ENCODE measurements at regions not wholly inside any gene's neighbourhood (a gene's known extent, or its start where the extent isn't known, plus 50 kb on each side); places are given as distances from the start of the nearest gene placed in this dataset.

DNA sequence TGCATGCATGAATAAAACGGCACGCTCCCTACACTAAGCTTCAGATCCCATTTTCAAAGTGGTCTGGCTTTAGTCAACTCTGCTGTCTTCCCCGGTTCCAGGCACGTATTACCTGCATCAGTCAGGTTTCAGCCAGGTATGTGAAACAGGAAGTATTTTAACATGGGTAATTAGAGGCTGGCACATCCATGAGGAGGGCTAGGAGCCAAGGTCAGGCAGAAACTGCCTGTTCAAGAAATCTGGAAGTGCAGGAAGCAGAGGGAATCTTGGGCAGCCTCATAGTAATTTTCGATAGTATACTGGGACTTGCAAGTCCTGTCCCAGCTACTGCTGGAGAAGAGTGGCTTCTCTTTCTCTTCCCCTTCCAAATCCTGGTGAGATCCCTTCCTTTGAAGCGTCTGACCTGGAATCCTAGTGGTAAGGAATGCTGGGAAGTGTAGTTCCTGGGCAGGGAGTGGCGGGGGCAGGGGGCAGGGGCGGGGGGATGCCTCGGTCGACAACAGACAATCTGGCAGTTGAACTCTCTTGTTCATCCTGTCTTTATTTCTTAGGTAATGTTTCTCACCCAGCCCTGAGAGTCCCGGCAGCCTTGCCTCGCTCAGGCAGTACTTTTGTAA is 403.1 kb downstream of the TLE4 start:
- intact Hi-C loops (cut with micrococcal nuclease): no loop called here
- ChIA-PET CTCF (ENCODE audit: low intra/inter-chr PET ratio) (no interaction called here), POLR2A (no interaction called here)
- in situ Hi-C loops (cut with MboI): no loop called here
- H3K9me1 ChIP-seq (ENCODE audit: control insufficient read depth, insufficient read depth, low read length): no peaks in the 10 kb centered on the region
- H3K27me3 ChIP-seq (ENCODE audit: control insufficient read depth in 2 of 2, insufficient read depth in 2 of 2, low read length in 2 of 2): no peaks in the 10 kb centered on the region
- H2AFZ ChIP-seq (ENCODE audit: low read depth, low read length): no peak overlapping the region
- WGBS (ENCODE audit: insufficient coverage, low coverage, missing lambda C conversion rate): 4% methylated on average over 6 of the region's 12 CpGs
- TF ChIP-seq TRIM25 (IDR thresholded peaks at IDR 0.05; ENCODE audit: borderline replicate concordance) (no peak), ZFP30 (CRISPR knock-in tag; IDR thresholded peaks at IDR 0.05; ENCODE audit: borderline replicate concordance) (no peak), MTF1 (CRISPR knock-in tag; IDR thresholded peaks at IDR 0.05; ENCODE audit: borderline replicate concordance) (no peak), KLF16 (IDR thresholded peaks at IDR 0.05) (no peak), FOXA1 (IDR thresholded peaks at IDR 0.05; ENCODE audit: borderline replicate concordance) (no peak), NCOR1 (IDR thresholded peaks at IDR 0.05) (no peak), HSF4 (CRISPR knock-in tag; IDR thresholded peaks at IDR 0.05; ENCODE audit: borderline replicate concordance) (no peak), C11orf30 (IDR thresholded peaks at IDR 0.05; ENCODE audit: low read depth) (no peak), ELF1 (tag; IDR thresholded peaks at IDR 0.05) (no peak), SRSF9 (IDR thresholded peaks at IDR 0.05; ENCODE audit: borderline replicate concordance, low read depth, low read length) (no peak), ZFX (CRISPR knock-in tag; IDR thresholded peaks at IDR 0.05) (no peak), RBM22 (IDR thresholded peaks at IDR 0.05; ENCODE audit: low read depth, low read length, poor library complexity, severe bottlenecking) (no peak), ZNF431 (CRISPR knock-in tag; IDR thresholded peaks at IDR 0.05) (no peak), TEAD2 (tag; IDR thresholded peaks at IDR 0.05) (no peak), ZNF239 (CRISPR knock-in tag; IDR thresholded peaks at IDR 0.05) (no peak)
- TF ChIP-seq, protein P1, sequence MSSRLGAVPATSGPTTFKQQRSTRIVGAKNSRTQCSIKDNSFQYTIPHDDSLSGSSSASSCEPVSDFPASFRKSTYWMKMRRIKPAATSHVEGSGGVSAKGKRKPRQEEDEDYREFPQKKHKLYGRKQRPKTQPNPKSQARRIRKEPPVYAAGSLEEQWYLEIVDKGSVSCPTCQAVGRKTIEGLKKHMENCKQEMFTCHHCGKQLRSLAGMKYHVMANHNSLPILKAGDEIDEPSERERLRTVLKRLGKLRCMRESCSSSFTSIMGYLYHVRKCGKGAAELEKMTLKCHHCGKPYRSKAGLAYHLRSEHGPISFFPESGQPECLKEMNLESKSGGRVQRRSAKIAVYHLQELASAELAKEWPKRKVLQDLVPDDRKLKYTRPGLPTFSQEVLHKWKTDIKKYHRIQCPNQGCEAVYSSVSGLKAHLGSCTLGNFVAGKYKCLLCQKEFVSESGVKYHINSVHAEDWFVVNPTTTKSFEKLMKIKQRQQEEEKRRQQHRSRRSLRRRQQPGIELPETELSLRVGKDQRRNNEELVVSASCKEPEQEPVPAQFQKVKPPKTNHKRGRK (tag; IDR thresholded peaks at IDR 0.05): no peak
- no peak overlapping the region for H3K27ac ChIP-seq (ENCODE audit: extremely low read depth, low read depth, low read length)
- H3K9ac ChIP-seq (ENCODE audit: insufficient read depth in 1 of 2, low read depth in 2 of 2, low read length in 2 of 2): no peak overlapping the region
- no peaks in the 10 kb centered on the region for H3K4me1 ChIP-seq (replicated peaks in 1 of 2; ENCODE audit: control insufficient read depth in 2 of 2, insufficient read depth in 2 of 2, low read length in 2 of 2)
- FAIRE-seq (no peak), ATAC-seq (no peak), DNase-seq (ENCODE audit: extremely low read depth in 1 of 4, low spot score in 3 of 4) (no peak)
- no peaks in the 10 kb centered on the region for H3K36me3 ChIP-seq (ENCODE audit: control insufficient read depth, insufficient read depth, low read length)
- no peaks in the 10 kb centered on the region for H3K79me2 ChIP-seq (ENCODE audit: control insufficient read depth, insufficient read depth, low read length)
- H3K9me3 ChIP-seq (replicated peaks; ENCODE audit: control insufficient read depth, insufficient read depth, low read depth, low read length): no peaks in the 10 kb centered on the region
- H4K20me1 ChIP-seq (replicated peaks; ENCODE audit: control insufficient read depth, insufficient read depth, low read length): no peaks in the 10 kb centered on the region
- no peak overlapping the region for H3K4me3 ChIP-seq
- no TSS peak for BruUV-seq (replicated peaks)
- no peak overlapping the region for H3K4me2 ChIP-seq (ENCODE audit: insufficient read depth, low read length)
